ENCODE measurements at regions not wholly inside any gene's neighbourhood (a gene's known extent, or its start where the extent isn't known, plus 50 kb on each side); places are given as distances from the start of the nearest gene placed in this dataset.

DNA sequence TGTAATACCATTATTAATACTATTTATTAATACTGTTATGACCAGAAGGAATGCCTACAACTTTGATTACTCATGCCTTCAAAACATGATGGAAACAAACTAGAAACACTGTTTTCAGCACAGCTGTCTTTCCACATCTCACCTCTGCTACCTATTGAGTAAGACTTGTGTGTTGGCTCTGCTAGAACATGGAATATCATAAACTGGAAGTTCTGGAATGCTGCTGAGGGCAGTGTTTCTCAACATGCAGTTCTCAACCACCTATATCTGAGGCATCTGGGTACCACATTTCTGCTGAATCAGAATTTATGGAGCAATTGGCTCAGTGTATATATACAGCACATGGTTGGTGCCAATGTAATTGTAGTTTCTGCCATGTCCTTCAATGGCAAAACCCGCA is 392.1 kb downstream of the TUSC7 start:
- Mint-ChIP-seq H3K36me3 (ENCODE audit: low read depth) (peaks cover 3% of the 10 kb centered on the region; the same call in 2 of the 3 replicates), H3K9me3 (peaks cover 3% of the 10 kb centered on the region; the same call in 2 of the 3 replicates), H3K27me3 (ENCODE audit: insufficient read depth, low read depth, poor library complexity) (no peaks in the 10 kb centered on the region), H3K4me1 (peaks cover 8% of the 10 kb centered on the region), H3K27ac (no peak overlapping the region), H3K4me3 (no peak overlapping the region)
- DNase-seq (ENCODE audit: low spot score) (no peak), ATAC-seq (no peak)
- no peak for TF ChIP-seq NANOG (IDR thresholded peaks at IDR 0.05; ENCODE audit: borderline replicate concordance)
- TF ChIP-seq, protein P1, sequence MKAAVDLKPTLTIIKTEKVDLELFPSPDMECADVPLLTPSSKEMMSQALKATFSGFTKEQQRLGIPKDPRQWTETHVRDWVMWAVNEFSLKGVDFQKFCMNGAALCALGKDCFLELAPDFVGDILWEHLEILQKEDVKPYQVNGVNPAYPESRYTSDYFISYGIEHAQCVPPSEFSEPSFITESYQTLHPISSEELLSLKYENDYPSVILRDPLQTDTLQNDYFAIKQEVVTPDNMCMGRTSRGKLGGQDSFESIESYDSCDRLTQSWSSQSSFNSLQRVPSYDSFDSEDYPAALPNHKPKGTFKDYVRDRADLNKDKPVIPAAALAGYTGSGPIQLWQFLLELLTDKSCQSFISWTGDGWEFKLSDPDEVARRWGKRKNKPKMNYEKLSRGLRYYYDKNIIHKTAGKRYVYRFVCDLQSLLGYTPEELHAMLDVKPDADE (IDR thresholded peaks at IDR 0.05): no peak
- TF ChIP-seq, protein P2, sequence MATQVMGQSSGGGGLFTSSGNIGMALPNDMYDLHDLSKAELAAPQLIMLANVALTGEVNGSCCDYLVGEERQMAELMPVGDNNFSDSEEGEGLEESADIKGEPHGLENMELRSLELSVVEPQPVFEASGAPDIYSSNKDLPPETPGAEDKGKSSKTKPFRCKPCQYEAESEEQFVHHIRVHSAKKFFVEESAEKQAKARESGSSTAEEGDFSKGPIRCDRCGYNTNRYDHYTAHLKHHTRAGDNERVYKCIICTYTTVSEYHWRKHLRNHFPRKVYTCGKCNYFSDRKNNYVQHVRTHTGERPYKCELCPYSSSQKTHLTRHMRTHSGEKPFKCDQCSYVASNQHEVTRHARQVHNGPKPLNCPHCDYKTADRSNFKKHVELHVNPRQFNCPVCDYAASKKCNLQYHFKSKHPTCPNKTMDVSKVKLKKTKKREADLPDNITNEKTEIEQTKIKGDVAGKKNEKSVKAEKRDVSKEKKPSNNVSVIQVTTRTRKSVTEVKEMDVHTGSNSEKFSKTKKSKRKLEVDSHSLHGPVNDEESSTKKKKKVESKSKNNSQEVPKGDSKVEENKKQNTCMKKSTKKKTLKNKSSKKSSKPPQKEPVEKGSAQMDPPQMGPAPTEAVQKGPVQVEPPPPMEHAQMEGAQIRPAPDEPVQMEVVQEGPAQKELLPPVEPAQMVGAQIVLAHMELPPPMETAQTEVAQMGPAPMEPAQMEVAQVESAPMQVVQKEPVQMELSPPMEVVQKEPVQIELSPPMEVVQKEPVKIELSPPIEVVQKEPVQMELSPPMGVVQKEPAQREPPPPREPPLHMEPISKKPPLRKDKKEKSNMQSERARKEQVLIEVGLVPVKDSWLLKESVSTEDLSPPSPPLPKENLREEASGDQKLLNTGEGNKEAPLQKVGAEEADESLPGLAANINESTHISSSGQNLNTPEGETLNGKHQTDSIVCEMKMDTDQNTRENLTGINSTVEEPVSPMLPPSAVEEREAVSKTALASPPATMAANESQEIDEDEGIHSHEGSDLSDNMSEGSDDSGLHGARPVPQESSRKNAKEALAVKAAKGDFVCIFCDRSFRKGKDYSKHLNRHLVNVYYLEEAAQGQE (IDR thresholded peaks at IDR 0.05; ENCODE audit: unreplicated experiment): no peak
- TF ChIP-seq ZNF331 (CRISPR knock-in tag; IDR thresholded peaks at IDR 0.05; ENCODE audit: low read depth): no peak
- TF ChIP-seq JUNB (IDR thresholded peaks at IDR 0.05; ENCODE audit: unreplicated experiment): no peak
- no peak for TF ChIP-seq STAT1 (IDR thresholded peaks at IDR 0.05; ENCODE audit: unreplicated experiment)
- TF ChIP-seq POLR2AphosphoS5 (IDR thresholded peaks at IDR 0.05; ENCODE audit: low read depth): no peak
- no peak for TF ChIP-seq EZH2 (IDR thresholded peaks at IDR 0.05; ENCODE audit: low read depth, unreplicated experiment)
- TF ChIP-seq, protein P3, sequence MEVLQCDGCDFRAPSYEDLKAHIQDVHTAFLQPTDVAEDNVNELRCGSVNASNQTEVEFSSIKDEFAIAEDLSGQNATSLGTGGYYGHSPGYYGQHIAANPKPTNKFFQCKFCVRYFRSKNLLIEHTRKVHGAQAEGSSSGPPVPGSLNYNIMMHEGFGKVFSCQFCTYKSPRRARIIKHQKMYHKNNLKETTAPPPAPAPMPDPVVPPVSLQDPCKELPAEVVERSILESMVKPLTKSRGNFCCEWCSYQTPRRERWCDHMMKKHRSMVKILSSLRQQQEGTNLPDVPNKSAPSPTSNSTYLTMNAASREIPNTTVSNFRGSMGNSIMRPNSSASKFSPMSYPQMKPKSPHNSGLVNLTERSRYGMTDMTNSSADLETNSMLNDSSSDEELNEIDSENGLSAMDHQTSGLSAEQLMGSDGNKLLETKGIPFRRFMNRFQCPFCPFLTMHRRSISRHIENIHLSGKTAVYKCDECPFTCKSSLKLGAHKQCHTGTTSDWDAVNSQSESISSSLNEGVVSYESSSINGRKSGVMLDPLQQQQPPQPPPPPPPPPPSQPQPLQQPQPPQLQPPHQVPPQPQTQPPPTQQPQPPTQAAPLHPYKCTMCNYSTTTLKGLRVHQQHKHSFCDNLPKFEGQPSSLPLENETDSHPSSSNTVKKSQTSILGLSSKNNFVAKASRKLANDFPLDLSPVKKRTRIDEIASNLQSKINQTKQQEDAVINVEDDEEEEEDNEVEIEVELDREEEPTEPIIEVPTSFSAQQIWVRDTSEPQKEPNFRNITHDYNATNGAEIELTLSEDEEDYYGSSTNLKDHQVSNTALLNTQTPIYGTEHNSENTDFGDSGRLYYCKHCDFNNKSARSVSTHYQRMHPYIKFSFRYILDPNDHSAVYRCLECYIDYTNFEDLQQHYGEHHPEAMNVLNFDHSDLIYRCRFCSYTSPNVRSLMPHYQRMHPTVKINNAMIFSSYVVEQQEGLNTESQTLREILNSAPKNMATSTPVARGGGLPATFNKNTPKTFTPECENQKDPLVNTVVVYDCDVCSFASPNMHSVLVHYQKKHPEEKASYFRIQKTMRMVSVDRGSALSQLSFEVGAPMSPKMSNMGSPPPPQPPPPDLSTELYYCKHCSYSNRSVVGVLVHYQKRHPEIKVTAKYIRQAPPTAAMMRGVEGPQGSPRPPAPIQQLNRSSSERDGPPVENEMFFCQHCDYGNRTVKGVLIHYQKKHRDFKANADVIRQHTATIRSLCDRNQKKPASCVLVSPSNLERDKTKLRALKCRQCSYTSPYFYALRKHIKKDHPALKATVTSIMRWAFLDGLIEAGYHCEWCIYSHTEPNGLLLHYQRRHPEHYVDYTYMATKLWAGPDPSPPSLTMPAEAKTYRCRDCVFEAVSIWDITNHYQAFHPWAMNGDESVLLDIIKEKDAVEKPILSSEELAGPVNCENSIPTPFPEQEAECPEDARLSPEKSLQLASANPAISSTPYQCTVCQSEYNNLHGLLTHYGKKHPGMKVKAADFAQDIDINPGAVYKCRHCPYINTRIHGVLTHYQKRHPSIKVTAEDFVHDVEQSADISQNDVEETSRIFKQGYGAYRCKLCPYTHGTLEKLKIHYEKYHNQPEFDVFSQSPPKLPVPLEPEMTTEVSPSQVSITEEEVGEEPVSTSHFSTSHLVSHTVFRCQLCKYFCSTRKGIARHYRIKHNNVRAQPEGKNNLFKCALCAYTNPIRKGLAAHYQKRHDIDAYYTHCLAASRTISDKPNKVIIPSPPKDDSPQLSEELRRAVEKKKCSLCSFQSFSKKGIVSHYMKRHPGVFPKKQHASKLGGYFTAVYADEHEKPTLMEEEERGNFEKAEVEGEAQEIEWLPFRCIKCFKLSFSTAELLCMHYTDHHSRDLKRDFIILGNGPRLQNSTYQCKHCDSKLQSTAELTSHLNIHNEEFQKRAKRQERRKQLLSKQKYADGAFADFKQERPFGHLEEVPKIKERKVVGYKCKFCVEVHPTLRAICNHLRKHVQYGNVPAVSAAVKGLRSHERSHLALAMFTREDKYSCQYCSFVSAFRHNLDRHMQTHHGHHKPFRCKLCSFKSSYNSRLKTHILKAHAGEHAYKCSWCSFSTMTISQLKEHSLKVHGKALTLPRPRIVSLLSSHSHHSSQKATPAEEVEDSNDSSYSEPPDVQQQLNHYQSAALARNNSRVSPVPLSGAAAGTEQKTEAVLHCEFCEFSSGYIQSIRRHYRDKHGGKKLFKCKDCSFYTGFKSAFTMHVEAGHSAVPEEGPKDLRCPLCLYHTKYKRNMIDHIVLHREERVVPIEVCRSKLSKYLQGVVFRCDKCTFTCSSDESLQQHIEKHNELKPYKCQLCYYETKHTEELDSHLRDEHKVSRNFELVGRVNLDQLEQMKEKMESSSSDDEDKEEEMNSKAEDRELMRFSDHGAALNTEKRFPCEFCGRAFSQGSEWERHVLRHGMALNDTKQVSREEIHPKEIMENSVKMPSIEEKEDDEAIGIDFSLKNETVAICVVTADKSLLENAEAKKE (CRISPR knock-in tag; IDR thresholded peaks at IDR 0.05): no peak
- no peak for TF ChIP-seq EZH2phosphoT487 (IDR thresholded peaks at IDR 0.05; ENCODE audit: unreplicated experiment)
- no peak for TF ChIP-seq ZNF114 (CRISPR knock-in tag; IDR thresholded peaks at IDR 0.05)
- TF ChIP-seq, protein P4, sequence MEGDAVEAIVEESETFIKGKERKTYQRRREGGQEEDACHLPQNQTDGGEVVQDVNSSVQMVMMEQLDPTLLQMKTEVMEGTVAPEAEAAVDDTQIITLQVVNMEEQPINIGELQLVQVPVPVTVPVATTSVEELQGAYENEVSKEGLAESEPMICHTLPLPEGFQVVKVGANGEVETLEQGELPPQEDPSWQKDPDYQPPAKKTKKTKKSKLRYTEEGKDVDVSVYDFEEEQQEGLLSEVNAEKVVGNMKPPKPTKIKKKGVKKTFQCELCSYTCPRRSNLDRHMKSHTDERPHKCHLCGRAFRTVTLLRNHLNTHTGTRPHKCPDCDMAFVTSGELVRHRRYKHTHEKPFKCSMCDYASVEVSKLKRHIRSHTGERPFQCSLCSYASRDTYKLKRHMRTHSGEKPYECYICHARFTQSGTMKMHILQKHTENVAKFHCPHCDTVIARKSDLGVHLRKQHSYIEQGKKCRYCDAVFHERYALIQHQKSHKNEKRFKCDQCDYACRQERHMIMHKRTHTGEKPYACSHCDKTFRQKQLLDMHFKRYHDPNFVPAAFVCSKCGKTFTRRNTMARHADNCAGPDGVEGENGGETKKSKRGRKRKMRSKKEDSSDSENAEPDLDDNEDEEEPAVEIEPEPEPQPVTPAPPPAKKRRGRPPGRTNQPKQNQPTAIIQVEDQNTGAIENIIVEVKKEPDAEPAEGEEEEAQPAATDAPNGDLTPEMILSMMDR (conservative IDR thresholded peaks at IDR 0.05; ENCODE audit: low read depth in 2 of 2): no peak
- TF ChIP-seq CREB1 (CRISPR knock-in tag; IDR thresholded peaks at IDR 0.05; ENCODE audit: low read depth): no peak
- no peak overlapping the region for H2AFZ ChIP-seq
- no peaks in the 10 kb centered on the region for H3K9me2 ChIP-seq (ENCODE audit: insufficient read depth)
- no peaks in the 10 kb centered on the region for H3K79me2 ChIP-seq (replicated peaks; ENCODE audit: insufficient read depth)
- no peaks in the 10 kb centered on the region for H3F3A ChIP-seq (replicated peaks; ENCODE audit: low read depth)
- no peak overlapping the region for H3K4me2 ChIP-seq
- no peaks in the 10 kb centered on the region for H4K20me1 ChIP-seq (replicated peaks; ENCODE audit: insufficient read depth)
- H3K4me1 ChIP-seq (ENCODE audit: insufficient read depth): no peaks in the 10 kb centered on the region; the same call in 1 of the 2 replicates
- H3K4me3 ChIP-seq: no peak overlapping the region
- no peaks in the 10 kb centered on the region for H3K27me3 ChIP-seq (ENCODE audit: insufficient read depth)
- no peak overlapping the region for H3K27ac ChIP-seq (ENCODE audit: low read depth)
- H3K36me3 ChIP-seq (ENCODE audit: insufficient read depth): no peaks in the 10 kb centered on the region

Data from GM23338 (cell line).